Natural killer cell (primary cell): ENCODE measurements at regions not wholly inside any gene's neighbourhood (a gene's known extent, or its start where the extent isn't known, plus 50 kb on each side); places are given as distances from the start of the nearest gene placed in this dataset.
A peak's percentile ranks its signal among the peaks of the same experiment; 100 is the strongest.
"Not testable (repeated sequence)": the region's sequence is repeated elsewhere in the genome, so short reads cannot be mapped to it uniquely, and the experiment has no call there.

Source experiments
- ATAC-seq, 3 donors: fragments of 150-1000 bp in 2 of 3; fragments of 200-7000 bp in 1 of 3; cut with Tn5 transposase; 1 replicate in 1 of 3; 2 replicates in 2 of 3; pipeline ENCODE4 v1.10.0; 2021; ENCODE audit warnings: mild to moderate bottlenecking in 2 of 3, moderate library complexity in 2 of 3
- DNase-seq, 2 donors: peaks; one replicate each; pipeline versions ENCODE4 v3.0.0 to v3.0.0-alpha.2; 2013 to 2021; ENCODE audit warnings: mixed read lengths in 1 of 2
- H3K27ac ChIP-seq: one replicate; pipeline ENCODE4 v1.5.1; 2013; ENCODE audit warnings: mild to moderate bottlenecking, low read length
- H3K27me3 ChIP-seq: one replicate; pipeline ENCODE4 v1.6.1; 2013; ENCODE audit warnings: low read length; ENCODE audit not compliant: control insufficient read depth, insufficient read depth
- H3K36me3 ChIP-seq: one replicate; pipeline ENCODE4 v1.6.1; 2013; ENCODE audit warnings: low read length; ENCODE audit not compliant: control insufficient read depth, insufficient read depth
- H3K4me1 ChIP-seq: one replicate; pipeline ENCODE4 v1.6.1; 2013; ENCODE audit warnings: low read length; ENCODE audit not compliant: control insufficient read depth, insufficient read depth
- H3K4me3 ChIP-seq: one replicate; pipeline ENCODE4 v1.5.1; 2013; ENCODE audit warnings: low read length
- H3K9me3 ChIP-seq: one replicate; pipeline ENCODE4 v1.6.1; 2013; ENCODE audit warnings: low read length; ENCODE audit not compliant: control insufficient read depth, insufficient read depth
- H3K27ac Mint-ChIP-seq, 2 donors: one replicate each; pipeline ENCODE4 v1.8.0; 2022; ENCODE audit warnings: mild to moderate bottlenecking in 2 of 2, mixed read lengths in 2 of 2, moderate library complexity in 1 of 2
- H3K27me3 Mint-ChIP-seq, 2 donors: one replicate each; pipeline ENCODE4 v1.8.0; 2022; ENCODE audit warnings: low read depth in 2 of 2, mixed read lengths in 2 of 2
- H3K36me3 Mint-ChIP-seq: one replicate; pipeline ENCODE4 v1.8.0; 2022; ENCODE audit warnings: mixed read lengths
- H3K4me1 Mint-ChIP-seq, 2 donors: one replicate each; pipeline ENCODE4 v1.8.0; 2022; ENCODE audit warnings: mixed read lengths in 2 of 2
- H3K4me3 Mint-ChIP-seq: one replicate; pipeline ENCODE4 v1.8.0; 2022; ENCODE audit warnings: mild to moderate bottlenecking, moderate library complexity, mixed read lengths
- H3K9me3 Mint-ChIP-seq, 2 donors: one replicate each; pipeline ENCODE4 v1.8.0; 2022; ENCODE audit warnings: mixed read lengths in 2 of 2
- CTCF ChIP-seq: fragments of 200-600 bp; IDR thresholded peaks from one replicate; pipeline ENCODE4 v1.8.0; 2022; ENCODE audit warnings: antibody characterized with exemption
- WGBS: methylation state at CpG from one replicate; pipeline ENCODE4 v1.1.7; 2013; ENCODE audit warnings: missing lambda C conversion rate; ENCODE audit not compliant: insufficient coverage; 5-methylcytosine and 5-hydroxymethylcytosine counted together
- intact Hi-C: fragments of 100-400 bp; cut with micrococcal nuclease; formaldehyde crosslinking; loops from one replicate; pipeline ENCODE4 v1.14.2; 2022

GRCh38 chr16:58883131-58883530 is 149.0 kb upstream of the GOT2 start:
- Mint-ChIP-seq H3K36me3 (no peaks in the 10 kb centered on the region), H3K4me1 (peaks cover 10 to 16% of the 10 kb centered on the region in 2 donors), H3K27ac (no peak overlapping the region), H3K4me3 (peak overlapping the region; percentile 17), H3K27me3 (no peaks in the 10 kb centered on the region), H3K9me3 (peaks cover 0 to 6% of the 10 kb centered on the region in 2 donors)
- Histone ChIP-seq H3K27me3 (no peaks in the 10 kb centered on the region), H3K9me3 (peaks cover 2% of the 10 kb centered on the region), H3K4me1 (peaks cover 7% of the 10 kb centered on the region), H3K27ac (no peak overlapping the region), H3K4me3 (no peak overlapping the region), H3K36me3 (no peaks in the 10 kb centered on the region)
- no peak for ATAC-seq
- DNase-seq: no peak
- intact Hi-C loops: no loop called here
- 76% methylated on average over 3 of the region's 3 CpGs for WGBS
- no peak for TF ChIP-seq CTCF

- Histone ChIP-seq H3K4me1 (peaks cover 7% of the 10 kb centered on the region), H3K27ac (no peak overlapping the region), H3K4me3 (no peak overlapping the region), H3K36me3 (no peaks in the 10 kb centered on the region), H3K9me3 (peaks cover 2% of the 10 kb centered on the region), H3K27me3 (no peaks in the 10 kb centered on the region)
- H3K27me3 Mint-ChIP-seq: no peaks in the 10 kb centered on the region
- H3K4me3 Mint-ChIP-seq: no peak overlapping the region
- 10% methylated on average over 3 of the region's 5 CpGs for WGBS
- intact Hi-C loops: no loop called here
- H3K36me3 Mint-ChIP-seq: no peaks in the 10 kb centered on the region
- peaks cover 10 to 16% of the 10 kb centered on the region in 2 donors for H3K4me1 Mint-ChIP-seq
- peak in 2 of 3 donors; percentile 54 to 82 for ATAC-seq
- no peak for DNase-seq
- peaks cover 0 to 6% of the 10 kb centered on the region in 2 donors for H3K9me3 Mint-ChIP-seq
- TF ChIP-seq CTCF: no peak
- no peak overlapping the region for H3K27ac Mint-ChIP-seq
Observed at GRCh38 chr16:58882292-58882691, 148.2 kb upstream of the GOT2 start.

GRCh38 chr16:58878641-58879040 is 144.5 kb upstream of the GOT2 start:
- WGBS: 93% methylated on average over 11 of the region's 11 CpGs
- intact Hi-C loops, H3K4me3 Mint-ChIP-seq, ATAC-seq, H3K27ac ChIP-seq, H3K9me3 ChIP-seq, H3K27me3 ChIP-seq, H3K27me3 Mint-ChIP-seq, H3K4me1 ChIP-seq, H3K4me3 ChIP-seq, H3K36me3 ChIP-seq, H3K36me3 Mint-ChIP-seq, H3K9me3 Mint-ChIP-seq, DNase-seq, H3K27ac Mint-ChIP-seq: not testable (repeated sequence)
- peaks cover 10 to 16% of the 10 kb centered on the region in 2 donors for H3K4me1 Mint-ChIP-seq

- DNase-seq (no peak), ATAC-seq (no peak)
- Mint-ChIP-seq H3K36me3 (no peaks in the 10 kb centered on the region), H3K4me1 (peaks cover 10 to 15% of the 10 kb centered on the region in 2 donors), H3K27me3 (peaks cover 9 to 12% of the 10 kb centered on the region in 2 donors), H3K9me3 (no peaks in the 10 kb centered on the region), H3K4me3 (no peak overlapping the region), H3K27ac (no peak overlapping the region)
- Histone ChIP-seq H3K27me3 (no peaks in the 10 kb centered on the region), H3K4me3 (no peak overlapping the region), H3K4me1 (no peaks in the 10 kb centered on the region), H3K9me3 (no peaks in the 10 kb centered on the region), H3K27ac (no peak overlapping the region), H3K36me3 (no peaks in the 10 kb centered on the region)
- TF ChIP-seq CTCF: no peak
- WGBS: 91% methylated on average over 3 of the region's 3 CpGs
- intact Hi-C loops: no loop called here
Observed at GRCh38 chr16:58866935-58867334, 132.8 kb upstream of the GOT2 start.
